HG02970 (cell line): ENCODE measurements at regions not wholly inside any gene's neighbourhood (a gene's known extent, or its start where the extent isn't known, plus 50 kb on each side); places are given as distances from the start of the nearest gene placed in this dataset.
"Not testable (repeated sequence)": the region's sequence is repeated elsewhere in the genome, so short reads cannot be mapped to it uniquely, and the experiment has no call there.

ENCODE experiments used
- ATAC-seq: cut with Tn5 transposase; IDR thresholded peaks from one replicate; pipeline ENCODE4 v1.9.1; 2021; ENCODE audit warnings: mild to moderate bottlenecking, moderate library complexity, moderate number of reproducible peaks; ENCODE audit not compliant: unreplicated experiment, low FRiP score

DNA sequence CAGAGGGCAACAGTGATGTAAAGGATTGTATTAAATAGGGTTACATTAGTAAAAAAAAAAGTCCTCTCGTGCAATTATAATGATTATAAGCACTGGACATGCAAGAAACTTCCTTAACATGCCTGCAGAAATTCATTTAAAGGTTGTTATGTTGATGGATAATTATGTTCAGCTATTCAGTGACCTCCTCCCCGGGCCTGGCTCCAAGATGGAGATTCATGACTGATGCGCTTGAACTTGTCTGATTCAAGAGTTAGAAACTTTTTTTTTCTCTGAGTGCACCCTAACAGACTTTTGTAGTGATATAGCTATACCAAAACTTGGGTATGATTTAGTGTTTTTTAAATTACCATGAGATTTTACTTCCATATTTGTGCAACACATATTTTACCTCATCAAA is 1170.0 kb upstream of the CITED2 start:
- no peak for ATAC-seq

- no peak for ATAC-seq
Observed at GRCh38 chr6:140542863-140543262, 1168.4 kb upstream of the CITED2 start.

DNA sequence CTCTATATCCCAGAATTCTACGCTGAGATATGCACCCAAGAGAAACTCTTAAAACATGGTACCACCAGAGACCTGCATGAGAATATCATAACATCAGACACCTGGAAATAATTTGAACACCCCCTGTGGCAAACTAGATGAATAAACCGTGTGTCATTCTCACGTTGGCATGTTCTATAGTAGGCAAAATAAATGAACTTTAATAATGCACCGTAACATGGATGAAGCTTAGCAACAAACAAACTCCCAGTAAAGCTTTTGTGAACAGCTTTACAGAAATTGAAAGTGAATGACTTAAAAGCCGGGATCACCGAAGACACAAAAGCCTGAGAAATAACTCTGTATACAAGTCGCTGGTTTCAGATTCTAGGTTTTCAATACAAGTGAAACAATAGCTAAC is 1166.8 kb upstream of the CITED2 start:
- no peak for ATAC-seq

- no peak for ATAC-seq
Observed at GRCh38 chr6:140540743-140541142, 1166.3 kb upstream of the CITED2 start.

DNA sequence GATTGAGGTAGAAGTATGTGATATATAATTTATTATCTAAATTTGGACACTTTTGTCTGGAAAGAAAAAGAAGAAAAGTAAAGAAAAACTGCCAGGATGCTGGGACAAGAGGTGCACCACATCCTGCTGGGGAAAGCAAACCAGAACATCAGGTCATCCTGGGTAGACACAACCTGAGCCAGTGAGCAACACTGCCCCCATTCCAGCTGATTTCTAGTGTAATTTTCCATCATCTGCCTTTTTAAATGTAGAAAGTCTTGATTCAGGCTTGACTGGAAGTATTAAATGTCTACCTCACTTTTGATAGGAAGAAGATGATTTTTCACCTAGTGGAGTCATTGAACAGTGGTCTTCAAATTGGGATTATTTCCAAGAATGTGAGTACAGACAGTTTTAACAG is 1164.5 kb upstream of the CITED2 start:
- no peak for ATAC-seq

DNA sequence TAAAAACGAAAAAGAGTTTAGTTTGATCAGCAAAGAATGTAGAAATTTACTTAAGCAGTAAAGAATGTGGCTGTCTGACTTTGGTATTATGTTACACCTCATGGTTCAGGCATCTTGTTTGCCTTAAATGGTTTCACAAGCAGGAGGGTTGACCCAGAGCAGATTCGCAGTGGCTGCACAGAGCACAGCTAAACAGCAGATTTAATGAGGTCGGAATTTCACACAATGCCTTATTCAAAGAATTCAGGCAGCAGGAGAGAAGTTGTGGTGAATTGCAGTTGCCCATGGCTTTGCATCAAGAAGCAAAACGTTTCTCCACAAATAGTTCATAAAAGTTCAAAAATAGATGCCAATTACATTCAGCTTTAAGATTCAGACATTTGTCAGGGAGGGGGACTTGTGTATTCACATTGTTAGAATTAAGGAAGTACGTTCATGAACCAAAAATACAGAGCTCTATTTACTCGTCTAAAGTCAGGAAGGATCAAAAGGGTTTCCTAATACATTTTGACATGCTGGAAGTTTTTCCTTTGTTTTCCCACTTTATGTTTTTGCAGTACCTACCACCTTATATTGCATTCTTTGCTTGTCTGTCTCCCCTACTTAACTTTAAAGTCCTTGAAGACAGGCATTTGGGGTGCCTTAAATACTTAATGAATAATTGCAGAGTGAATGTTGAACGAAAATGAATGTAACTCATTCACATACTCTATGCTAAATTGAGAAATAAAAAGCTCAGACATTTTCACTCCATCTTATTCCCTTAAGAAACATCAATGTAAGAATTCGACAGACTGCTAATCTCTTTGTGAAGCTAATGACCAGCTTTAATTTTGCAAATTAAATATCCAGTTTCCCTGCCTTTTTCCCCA is 1163.6 kb upstream of the CITED2 start:
- no peak for ATAC-seq

DNA sequence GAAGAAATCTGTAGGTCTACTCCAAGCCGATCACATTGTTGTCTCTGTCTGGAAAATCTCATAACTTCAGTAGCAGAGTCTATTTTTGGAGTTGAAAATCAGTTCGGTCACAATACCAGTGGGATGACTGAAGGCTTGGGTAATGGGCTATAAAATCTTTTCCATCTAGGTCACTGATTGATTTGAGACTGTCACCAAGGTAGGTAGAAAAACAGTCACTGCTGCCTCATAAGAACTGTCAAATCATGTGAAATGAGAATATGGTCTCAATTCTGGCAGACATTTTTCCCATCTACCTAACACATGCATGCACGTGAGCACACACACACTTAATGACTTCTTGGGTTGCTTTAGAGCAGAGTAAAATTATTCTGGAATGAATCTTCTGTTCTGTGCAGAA is 1162.8 kb upstream of the CITED2 start:
- ATAC-seq = no peak

GRCh38 chr6:140535511-140535910 is 1161.1 kb upstream of the CITED2 start:
- ATAC-seq = no peak

GRCh38 chr6:140533526-140533925 is 1159.1 kb upstream of the CITED2 start:
- ATAC-seq = no peak

DNA sequence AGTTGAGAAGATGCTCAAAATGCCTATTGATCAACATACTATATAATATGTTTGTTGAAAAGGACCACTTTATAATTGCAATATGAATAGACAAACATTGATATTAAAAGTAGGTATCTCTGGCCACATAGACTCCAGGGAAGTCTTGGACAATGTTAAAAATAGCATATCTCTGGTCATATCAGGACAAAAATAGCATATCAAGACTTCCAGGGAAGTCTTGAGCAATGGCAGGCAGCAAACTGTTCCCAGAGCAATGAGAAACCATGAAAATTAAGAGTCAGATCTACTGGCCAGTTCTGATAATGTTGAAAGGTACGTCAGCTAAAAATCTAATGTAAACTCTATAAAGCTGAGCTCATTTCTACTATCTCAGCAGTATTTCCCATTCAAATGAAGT is 1130.3 kb upstream of the CITED2 start:
- no peak for ATAC-seq

GRCh38 chr6:140500849-140501248 is 1126.4 kb upstream of the CITED2 start:
- ATAC-seq = no peak

GRCh38 chr6:140499607-140500006 is 1125.2 kb upstream of the CITED2 start:
- ATAC-seq = no peak

DNA sequence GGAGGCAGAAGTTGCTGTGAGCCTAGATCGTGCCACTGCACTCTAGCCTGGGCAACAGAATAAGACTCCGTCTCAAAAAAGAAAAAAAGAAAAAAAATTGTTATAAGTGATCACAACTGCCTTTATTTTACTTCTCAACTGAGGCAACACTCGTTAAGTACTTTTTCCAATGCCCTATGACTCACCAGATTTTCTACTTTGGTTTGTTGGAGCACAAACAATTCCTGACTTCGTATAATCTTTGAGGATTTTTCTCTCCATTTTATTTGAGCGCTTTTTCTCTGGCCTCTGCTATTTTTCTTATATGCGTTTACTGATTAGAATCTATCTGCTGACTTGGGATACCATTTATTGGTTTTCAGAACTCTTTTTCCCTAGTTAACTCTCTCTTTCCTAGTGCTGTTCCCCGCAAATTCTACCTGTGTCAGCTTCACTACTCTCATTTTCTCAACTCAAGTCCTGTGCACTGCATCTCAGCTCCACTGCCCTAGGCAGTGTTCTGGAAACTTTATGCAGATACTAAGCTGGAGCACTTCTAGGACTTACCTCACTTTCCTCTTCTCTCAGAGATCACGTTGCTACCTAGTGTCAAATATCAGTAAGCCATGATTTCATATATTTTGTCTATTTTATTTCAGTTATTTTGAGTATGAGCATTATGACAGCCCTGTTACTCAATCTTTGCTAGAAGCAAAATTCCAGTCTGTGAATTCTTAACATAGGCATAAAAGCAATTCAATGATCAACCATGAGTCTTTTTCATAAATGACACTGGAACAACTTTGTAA is 1120.1 kb upstream of the CITED2 start:
- no peak for ATAC-seq

- ATAC-seq = not testable (repeated sequence)
Observed at GRCh38 chr6:140493470-140493869, 1119.0 kb upstream of the CITED2 start.

DNA sequence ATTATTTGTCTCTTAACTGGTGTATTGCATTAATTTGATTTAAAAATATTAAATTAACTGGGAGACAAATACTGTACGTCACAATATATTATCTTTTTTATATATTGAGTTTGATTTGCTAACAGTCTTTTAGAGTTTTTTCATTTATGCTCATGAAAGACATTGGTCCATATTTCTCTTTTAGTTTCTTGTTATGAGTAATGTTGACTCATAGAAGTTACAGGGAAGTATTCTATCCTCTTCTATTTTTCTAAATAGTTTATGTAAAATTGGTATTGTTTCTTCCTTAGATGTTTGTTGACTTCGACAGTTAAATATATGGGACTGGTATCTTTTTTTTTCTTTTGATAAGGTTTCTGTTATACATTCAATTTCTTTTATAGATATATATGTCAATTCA is 1115.6 kb upstream of the CITED2 start:
- ATAC-seq = no peak

DNA sequence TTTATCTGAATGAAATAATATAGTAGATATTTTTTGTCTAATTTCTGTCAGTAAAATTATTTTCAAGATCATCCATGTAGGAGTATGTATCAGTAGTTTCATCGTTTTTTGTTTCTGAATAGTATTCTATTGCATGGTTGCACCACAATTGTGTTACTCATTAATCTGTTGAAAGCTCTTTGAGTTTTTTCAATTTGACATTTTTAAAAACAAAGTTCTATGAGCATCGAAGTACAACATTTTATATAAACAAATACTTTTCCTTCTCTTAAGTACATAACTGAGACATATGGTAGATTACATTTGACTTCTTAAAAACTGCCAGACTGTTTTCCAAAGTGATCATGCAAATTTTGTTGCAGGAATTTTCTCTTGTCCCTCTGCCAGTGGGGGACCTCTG is 1113.1 kb upstream of the CITED2 start:
- no peak for ATAC-seq

DNA sequence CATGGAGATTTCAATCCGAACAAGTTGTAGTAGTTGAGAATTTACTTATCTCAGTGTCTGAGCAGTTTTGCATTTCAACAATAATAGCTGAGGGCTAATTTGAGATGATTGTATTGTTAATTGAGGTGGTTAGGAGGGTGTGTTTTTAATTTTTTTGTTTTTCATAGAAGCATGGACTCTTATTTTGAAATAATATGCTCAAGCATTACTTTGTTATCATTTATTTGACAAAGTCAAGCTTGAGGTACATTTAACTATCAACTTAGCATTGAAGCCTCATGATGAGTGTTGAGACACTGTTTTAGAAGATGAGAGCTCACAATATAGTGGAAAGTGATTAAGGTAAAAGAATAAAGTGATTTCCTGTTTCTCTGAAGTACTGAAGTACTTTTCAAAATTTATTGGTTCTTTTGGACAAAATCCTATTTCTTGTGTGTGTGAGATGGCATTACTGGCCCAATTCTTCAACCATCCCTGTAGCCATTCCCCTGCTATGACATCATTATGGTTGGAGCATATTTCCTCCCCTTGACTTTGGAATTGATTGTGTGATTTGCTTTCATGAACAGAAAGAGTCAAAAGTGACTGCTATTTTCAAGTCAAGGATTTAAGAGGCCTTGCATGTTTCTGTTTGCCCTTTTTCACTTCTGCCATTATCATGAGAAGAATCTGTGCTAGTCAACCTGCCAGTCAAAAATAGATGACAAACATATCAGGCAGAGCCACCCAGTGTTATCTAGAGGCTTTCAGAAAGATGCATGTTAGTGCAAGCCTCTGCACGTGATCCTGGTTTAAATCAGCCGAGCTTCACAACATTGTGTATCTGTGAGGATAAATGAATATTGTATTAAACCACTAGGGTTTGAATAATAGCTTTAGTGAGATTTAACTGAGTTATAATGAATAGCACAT is 1112.3 kb upstream of the CITED2 start:
- ATAC-seq = no peak

DNA sequence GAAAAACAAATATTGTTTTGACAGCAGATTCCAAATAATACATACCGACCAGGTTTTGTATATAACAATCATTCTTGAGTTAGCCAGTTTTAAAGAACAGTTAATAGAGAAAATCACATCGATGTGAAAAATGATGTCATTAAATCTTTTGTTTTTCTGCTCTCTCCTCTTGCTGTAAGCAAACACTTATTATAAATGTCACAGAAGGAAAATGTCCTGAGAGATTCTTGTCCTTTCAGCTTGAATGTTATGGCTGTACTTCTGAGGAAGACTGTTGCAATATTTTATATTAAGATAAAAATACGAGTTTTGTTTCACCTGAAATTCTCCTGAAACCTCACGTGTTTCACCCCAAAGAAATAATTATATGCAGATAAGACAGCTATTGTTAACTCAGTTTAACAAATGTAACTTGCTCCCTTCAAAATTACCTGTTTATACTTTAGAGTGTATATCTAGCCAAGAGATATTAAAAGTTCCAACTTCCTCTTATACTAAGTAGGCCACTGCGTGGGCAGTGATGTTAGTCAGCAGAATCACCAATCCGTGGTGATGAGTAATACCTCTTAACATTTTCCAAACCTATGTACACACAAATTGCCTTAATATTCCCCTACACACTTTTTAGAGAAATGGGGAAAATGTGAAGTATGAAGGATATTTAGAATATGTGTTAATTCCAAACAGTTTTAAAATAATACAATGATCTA is 1111.4 kb upstream of the CITED2 start:
- no peak for ATAC-seq

GRCh38 chr6:140480852-140481251 is 1106.4 kb upstream of the CITED2 start:
- ATAC-seq = no peak

DNA sequence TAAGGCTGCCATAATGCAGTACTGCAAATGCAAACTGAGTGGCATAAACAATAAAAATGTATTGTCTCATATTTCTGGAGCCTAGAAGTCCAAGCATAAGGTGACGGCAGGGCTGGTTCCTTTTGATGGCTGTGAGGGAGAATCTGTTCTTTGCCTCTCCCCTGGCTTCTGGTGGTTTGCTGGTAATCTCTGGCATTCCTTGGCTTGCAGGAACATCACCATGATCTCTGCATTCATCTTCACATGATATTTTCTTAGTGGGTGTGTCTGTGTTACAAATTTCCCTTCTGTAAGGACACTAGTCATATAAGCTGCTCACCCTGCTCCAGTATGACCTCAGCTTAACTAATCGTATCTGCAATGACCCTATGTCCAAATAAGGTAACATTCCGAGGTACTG is 1104.2 kb upstream of the CITED2 start:
- no peak for ATAC-seq
